ENCODE measurements at regions not wholly inside any gene's neighbourhood (a gene's known extent, or its start where the extent isn't known, plus 50 kb on each side); places are given as distances from the start of the nearest gene placed in this dataset.

DNA sequence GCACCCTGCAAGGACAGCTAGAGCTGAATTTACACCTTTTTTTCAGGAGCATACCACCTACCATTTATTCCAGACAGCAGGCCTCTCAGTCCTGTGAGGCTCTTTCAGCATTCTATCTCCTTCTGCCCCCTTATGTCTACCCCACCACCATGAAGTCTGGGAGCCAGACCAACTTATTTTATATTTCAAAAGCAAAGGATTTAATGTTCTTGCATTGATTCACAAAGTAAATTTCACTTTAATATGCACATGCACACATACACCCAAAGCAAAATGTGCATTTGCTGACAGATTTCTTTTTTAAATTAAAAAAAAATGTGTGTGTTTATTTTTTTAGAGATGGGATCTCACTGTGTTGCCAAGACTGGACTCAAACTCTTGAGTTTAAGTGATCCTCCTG is 264.2 kb upstream of the LRRC3B start:
- POLR2A ChIA-PET: no interaction called here
- DNase-seq (ENCODE audit: extremely low spot score): no peak
- CTCF ChIA-PET: interaction anchor here (2.0 kb wide), 1 partner anchor 9 kb away, joined by 7 read pairs; no protein-coding TSS in a partner anchor
- TF ChIP-seq, protein P1, sequence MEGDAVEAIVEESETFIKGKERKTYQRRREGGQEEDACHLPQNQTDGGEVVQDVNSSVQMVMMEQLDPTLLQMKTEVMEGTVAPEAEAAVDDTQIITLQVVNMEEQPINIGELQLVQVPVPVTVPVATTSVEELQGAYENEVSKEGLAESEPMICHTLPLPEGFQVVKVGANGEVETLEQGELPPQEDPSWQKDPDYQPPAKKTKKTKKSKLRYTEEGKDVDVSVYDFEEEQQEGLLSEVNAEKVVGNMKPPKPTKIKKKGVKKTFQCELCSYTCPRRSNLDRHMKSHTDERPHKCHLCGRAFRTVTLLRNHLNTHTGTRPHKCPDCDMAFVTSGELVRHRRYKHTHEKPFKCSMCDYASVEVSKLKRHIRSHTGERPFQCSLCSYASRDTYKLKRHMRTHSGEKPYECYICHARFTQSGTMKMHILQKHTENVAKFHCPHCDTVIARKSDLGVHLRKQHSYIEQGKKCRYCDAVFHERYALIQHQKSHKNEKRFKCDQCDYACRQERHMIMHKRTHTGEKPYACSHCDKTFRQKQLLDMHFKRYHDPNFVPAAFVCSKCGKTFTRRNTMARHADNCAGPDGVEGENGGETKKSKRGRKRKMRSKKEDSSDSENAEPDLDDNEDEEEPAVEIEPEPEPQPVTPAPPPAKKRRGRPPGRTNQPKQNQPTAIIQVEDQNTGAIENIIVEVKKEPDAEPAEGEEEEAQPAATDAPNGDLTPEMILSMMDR (IDR thresholded peaks at IDR 0.05; ENCODE audit: control extremely low read depth, extremely low read depth, low read depth, missing control alignments): no peak

DNA sequence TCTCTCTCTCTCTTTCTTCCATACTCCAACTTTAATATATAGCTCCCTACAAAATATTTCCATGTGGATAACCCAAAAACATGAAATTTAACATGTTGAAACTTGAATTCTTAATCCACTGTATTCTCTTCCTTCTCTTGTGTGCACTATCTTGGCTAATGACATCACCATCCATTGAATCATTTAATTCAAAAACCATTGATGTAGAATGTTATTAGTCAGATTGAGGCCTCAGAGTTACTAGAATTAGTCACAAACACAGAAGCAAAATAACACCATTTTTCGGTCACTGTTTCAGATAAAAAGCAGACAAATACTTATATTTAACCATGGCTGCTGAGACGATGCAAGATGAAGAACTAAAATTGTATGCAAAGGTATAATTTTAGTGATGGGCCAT is 256.9 kb upstream of the LRRC3B start:
- CTCF ChIA-PET: no interaction called here
- POLR2A ChIA-PET: no interaction called here
- TF ChIP-seq, protein P1 (IDR thresholded peaks at IDR 0.05; ENCODE audit: control extremely low read depth, extremely low read depth, low read depth, missing control alignments): no peak
- no peak for DNase-seq (ENCODE audit: extremely low spot score)

DNA sequence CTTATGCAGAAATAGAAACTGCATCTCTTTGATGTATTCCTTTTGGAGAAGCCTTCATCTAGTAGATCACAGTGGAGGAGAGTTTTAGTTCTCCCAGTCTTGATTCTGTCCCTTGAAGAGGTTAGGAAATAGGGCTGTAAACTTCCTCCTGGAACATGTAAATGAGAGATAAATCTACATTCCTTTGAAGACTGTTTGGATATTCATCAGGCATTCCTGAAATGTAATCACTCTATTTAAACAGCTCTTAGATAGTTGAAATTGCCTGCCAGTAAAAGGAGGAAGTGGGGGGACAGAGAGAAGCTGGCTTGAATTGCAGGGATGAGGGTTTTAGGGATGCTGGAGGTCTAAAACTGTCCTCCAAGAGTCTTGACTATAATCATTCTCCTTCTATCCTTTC is 254.3 kb upstream of the LRRC3B start:
- CTCF ChIA-PET: interaction anchor here (1.0 to 1.4 kb wide), 2 partner anchors 11 to 15 kb away, joined by 3 to 7 read pairs; no protein-coding TSS in a partner anchor
- TF ChIP-seq, protein P1 (IDR thresholded peaks at IDR 0.05; ENCODE audit: control extremely low read depth, extremely low read depth, low read depth, missing control alignments): no peak
- POLR2A ChIA-PET: no interaction called here
- no peak for DNase-seq (ENCODE audit: extremely low spot score)

DNA sequence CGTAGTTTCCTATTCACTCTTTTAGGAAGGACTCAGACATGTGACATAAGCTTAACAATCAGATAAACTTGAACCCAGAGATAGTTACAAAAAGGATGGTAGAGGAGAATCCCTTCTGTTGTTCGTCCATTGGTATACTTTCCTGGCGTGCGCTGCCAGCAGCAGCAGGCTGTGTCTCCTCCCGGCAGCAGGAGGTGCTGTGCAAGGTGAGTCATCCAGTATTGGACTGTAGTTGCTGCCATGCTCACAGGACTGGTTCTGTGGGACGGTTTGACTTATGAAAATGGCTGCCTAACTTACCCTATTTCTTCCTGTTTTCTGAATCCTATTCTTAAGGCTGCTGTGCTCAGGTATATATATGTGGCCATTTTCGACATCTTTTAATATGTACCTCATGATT is 253.4 kb upstream of the LRRC3B start:
- TF ChIP-seq, protein P1 (IDR thresholded peaks at IDR 0.05; ENCODE audit: control extremely low read depth, extremely low read depth, low read depth, missing control alignments): no peak

DNA sequence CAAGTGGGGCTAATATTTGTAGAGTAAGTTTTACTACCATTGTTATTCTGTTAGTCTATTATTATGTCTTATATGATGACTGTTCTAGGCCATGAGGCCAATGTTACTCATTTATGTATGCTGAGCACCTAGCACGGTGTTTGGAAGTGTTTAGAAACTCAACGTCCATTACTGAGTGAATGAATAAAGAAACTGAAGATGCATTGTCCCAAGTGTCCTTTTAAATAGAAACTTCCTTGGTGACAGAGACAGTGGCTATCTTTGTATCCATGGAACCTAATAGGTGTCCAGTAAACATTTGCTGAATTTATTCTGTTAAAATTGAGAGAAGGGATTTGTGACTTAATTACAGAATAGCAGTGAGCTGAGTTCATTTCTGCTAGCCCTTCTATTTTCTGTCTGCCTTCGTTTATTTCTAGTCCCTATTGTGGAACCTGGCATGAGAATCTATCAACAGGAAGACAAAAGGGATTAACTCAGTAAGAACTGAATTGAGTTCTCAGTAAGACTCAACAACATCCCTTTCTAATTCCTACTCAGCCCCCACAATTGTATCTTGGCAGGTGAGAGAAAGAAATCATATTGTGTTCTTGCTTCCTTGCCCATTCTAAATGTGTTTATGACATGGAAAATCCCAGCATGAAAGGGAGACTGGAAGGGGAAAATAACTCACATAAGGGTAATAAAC is 246.6 kb upstream of the LRRC3B start:
- POLR2A ChIA-PET: no interaction called here

More for the DNA sequence above, 253.4 kb upstream of the LRRC3B start:
- ChIA-PET POLR2A (no interaction called here), CTCF (interaction anchor here (1.0 kb wide), 1 partner anchor 16 kb away, joined by 3 read pairs; no protein-coding TSS in a partner anchor)
- DNase-seq (ENCODE audit: extremely low spot score): no peak

DNA sequence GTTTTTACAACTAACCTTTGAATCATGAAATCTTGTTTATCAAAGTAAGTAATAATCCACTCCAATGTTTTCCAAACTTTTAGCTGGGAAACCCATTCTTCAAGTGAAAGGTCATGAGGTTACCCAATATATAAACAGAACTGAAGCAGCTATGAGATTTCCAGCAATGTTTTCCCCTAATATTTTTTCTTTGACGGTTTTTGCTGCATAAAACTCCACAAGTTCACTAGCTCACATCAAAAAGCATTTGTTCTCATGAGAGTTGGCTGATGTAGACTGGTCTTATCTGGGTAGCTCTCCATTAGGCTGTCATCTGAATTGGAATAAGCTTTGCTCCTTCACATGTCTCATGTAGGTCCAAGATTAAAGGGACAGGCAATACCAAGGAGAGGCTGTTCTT is 241.2 kb upstream of the LRRC3B start:
- DNase-seq (ENCODE audit: extremely low spot score): no peak
- POLR2A ChIA-PET: no interaction called here
- TF ChIP-seq, protein P1 (IDR thresholded peaks at IDR 0.05; ENCODE audit: control extremely low read depth, extremely low read depth, low read depth, missing control alignments): no peak
- CTCF ChIA-PET: no interaction called here

More for the DNA sequence above, 246.6 kb upstream of the LRRC3B start:
- CTCF ChIA-PET: no interaction called here
- DNase-seq (ENCODE audit: extremely low spot score): no peak
- TF ChIP-seq, protein P1 (IDR thresholded peaks at IDR 0.05; ENCODE audit: control extremely low read depth, extremely low read depth, low read depth, missing control alignments): no peak
